Activated CD4-positive, alpha-beta memory T cell treated with anti-CD3 and anti-CD28 coated beads, Interleukin-2, amount 10 ng/mL, durations not matched to agents 7 days and 5 days (primary cell): ENCODE measurements at regions not wholly inside any gene's neighbourhood (a gene's known extent, or its start where the extent isn't known, plus 50 kb on each side); places are given as distances from the start of the nearest gene placed in this dataset.
"Not testable (repeated sequence)": the region's sequence is repeated elsewhere in the genome, so short reads cannot be mapped to it uniquely, and the experiment has no call there.

Experiments
- CTCF ChIA-PET: fragments of 350-600 bp; sonication (Branson Sonifier 250); formaldehyde crosslinking; loops from one replicate; lab custom pipeline; 2021; ENCODE audit warnings: antibody characterized with exemption, inconsistent platforms; lab: Charles Lee
- POLR2A ChIA-PET: fragments of 350-600 bp; sonication (Branson Sonifier 250); formaldehyde crosslinking; loops from one replicate; lab custom pipeline; 2021; ENCODE audit warnings: antibody characterized with exemption; lab: Charles Lee
- DNase-seq: peaks from one replicate; pipeline ENCODE4 v3.0.0-alpha.2; 2020
- H3K27ac Mint-ChIP-seq: one replicate; pipeline ENCODE4 v1.8.0; 2021; ENCODE audit warnings: mild to moderate bottlenecking, mixed read lengths
- H3K27me3 Mint-ChIP-seq: one replicate; pipeline ENCODE4 v1.8.0; 2021; ENCODE audit warnings: mixed read lengths
- H3K36me3 Mint-ChIP-seq: one replicate; pipeline ENCODE4 v1.8.0; 2021; ENCODE audit warnings: low read depth, mixed read lengths
- H3K4me1 Mint-ChIP-seq: one replicate; pipeline ENCODE4 v1.8.0; 2021; ENCODE audit warnings: mixed read lengths
- H3K4me3 Mint-ChIP-seq: one replicate; pipeline ENCODE4 v1.8.0; 2021; ENCODE audit warnings: mild to moderate bottlenecking, mixed read lengths
- H3K9me3 Mint-ChIP-seq: one replicate; pipeline ENCODE4 v1.8.0; 2021; ENCODE audit warnings: mixed read lengths

DNA sequence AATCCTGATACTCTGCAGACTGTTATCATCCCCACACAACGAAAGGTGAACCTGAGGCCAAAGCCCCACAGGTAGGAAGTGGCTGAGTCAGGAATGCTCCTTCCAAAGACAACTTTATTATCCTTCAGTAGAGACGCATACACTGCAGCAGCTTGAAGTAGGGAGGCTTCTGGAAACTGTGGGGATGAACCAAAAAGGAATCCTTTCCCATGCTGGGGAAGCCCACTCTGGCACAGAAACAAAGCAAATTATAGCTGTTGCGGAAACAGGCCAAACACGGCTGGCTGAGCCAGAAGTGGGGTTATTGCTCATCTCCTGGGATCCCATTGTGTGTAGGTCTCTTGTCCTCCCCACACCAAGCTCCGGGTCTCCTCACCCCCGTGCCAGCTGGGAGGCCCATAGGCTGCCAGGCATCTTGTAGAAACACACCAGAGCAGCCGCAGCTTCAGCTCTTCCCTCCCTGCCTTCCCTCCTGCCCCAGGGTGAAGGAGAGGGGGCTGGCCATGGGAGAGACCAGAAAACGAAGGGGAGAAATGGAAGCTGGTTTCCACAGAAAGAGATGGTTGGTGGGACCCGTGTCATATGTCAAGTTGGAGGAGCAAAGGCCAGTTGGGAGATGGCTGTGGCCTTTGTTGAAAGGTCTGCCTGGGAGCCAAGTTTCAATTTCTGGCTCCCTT, 176.9 kb upstream of the NABP1 start:
- Mint-ChIP-seq H3K9me3 (no peaks in the 10 kb centered on the region), H3K4me3 (no peak overlapping the region), H3K4me1 (no peaks in the 10 kb centered on the region), H3K27ac (no peak overlapping the region), H3K36me3 (no peaks in the 10 kb centered on the region), H3K27me3 (peaks cover 8% of the 10 kb centered on the region)
- ChIA-PET POLR2A (no interaction called here), CTCF (no interaction called here)
- no peak for DNase-seq

GRCh38 chr2:191501561-191502168, 176.3 kb upstream of the NABP1 start:
- ChIA-PET POLR2A (no interaction called here), CTCF (no interaction called here)
- Mint-ChIP-seq H3K36me3 (no peaks in the 10 kb centered on the region), H3K4me3 (no peak overlapping the region), H3K4me1 (no peaks in the 10 kb centered on the region), H3K27me3 (peaks cover 8% of the 10 kb centered on the region), H3K9me3 (no peaks in the 10 kb centered on the region), H3K27ac (no peak overlapping the region)
- DNase-seq: no peak

DNA sequence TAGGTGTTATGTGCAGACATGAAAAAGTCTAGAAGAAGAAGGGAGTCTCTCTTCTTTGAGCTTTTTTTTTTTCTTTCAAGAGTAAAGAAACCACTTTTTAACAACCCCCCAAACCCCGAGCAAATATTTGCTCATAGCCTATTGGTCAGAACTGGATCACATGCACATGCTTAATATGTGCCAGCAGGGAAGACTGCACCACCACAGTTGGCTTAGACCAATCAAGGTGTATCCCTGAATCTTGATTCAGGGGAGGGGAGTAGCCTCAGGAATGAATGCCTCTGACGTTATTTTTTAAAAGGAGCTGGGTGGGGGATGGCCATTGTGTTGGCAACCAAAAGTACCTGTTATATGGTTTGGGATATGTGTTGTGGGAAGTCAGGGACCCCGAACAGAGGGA, 171.4 kb upstream of the NABP1 start:
- H3K4me1 Mint-ChIP-seq: peaks cover 2% of the 10 kb centered on the region
- no peak for DNase-seq
- ChIA-PET CTCF (no interaction called here), POLR2A (no interaction called here)
- peaks cover 8% of the 10 kb centered on the region for H3K27me3 Mint-ChIP-seq
- no peak overlapping the region for H3K4me3 Mint-ChIP-seq
- peaks cover 12% of the 10 kb centered on the region for H3K9me3 Mint-ChIP-seq
- H3K27ac Mint-ChIP-seq: no peak overlapping the region
- no peaks in the 10 kb centered on the region for H3K36me3 Mint-ChIP-seq

DNA sequence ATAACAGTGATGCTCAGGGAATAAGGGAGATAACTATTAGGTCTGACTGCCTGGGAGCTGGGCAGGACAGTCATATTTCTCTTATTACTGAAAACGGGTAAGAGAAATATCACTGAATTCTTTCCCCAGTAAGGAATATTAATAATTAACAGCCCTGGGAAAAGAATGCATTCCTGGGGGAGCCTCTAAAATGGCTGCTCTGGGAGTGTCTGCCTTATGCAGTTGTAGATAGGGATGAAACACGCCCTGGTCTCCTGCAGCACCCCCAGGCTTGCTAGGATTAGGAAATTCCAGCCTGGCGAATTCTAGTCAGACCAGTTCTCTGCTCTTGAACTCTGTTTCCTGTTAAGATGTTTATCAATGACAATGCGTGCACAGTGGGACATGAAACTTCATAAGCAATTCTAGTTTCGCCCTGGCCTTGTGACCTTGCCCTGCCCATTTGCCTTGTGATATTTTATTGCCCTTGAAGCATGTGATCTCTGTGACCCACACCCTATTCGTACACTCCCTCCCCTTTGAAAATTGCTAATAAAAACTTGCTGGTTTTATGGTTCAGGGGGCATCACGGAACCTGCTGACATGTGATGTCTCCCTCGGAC, 170.6 kb upstream of the NABP1 start:
- H3K36me3 Mint-ChIP-seq, DNase-seq, CTCF ChIA-PET, H3K4me1 Mint-ChIP-seq, POLR2A ChIA-PET, H3K27ac Mint-ChIP-seq, H3K4me3 Mint-ChIP-seq, H3K27me3 Mint-ChIP-seq: not testable (repeated sequence)
- H3K9me3 Mint-ChIP-seq: peaks cover 12% of the 10 kb centered on the region

DNA sequence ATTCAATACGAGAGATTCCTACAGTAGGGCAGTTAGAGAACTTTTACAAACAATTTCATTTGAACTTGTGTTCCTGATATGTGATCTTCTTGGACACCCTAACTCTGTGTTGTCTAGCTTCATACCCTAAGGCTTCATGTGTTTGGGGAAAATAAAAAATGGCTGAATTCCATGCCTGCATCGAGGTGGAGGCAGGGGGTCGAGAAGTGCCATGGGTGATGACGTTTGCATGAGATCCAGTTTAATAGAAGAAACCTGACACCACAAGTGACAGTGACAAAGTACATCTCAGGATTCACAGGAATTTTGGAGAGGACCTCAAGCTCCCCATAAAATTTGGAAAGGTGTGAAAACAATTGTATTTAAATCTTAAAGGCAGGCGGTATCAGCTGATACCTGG, 169.2 kb upstream of the NABP1 start:
- Mint-ChIP-seq H3K27me3 (peaks cover 8% of the 10 kb centered on the region), H3K4me1 (peaks cover 2% of the 10 kb centered on the region), H3K4me3 (no peak overlapping the region), H3K9me3 (peaks cover 12% of the 10 kb centered on the region), H3K36me3 (no peaks in the 10 kb centered on the region), H3K27ac (no peak overlapping the region)
- CTCF ChIA-PET: interaction anchor here (0.6 kb wide), 1 partner anchor 32 kb away, joined by 3 read pairs; no protein-coding TSS in a partner anchor
- POLR2A ChIA-PET: no interaction called here
- no peak for DNase-seq

DNA sequence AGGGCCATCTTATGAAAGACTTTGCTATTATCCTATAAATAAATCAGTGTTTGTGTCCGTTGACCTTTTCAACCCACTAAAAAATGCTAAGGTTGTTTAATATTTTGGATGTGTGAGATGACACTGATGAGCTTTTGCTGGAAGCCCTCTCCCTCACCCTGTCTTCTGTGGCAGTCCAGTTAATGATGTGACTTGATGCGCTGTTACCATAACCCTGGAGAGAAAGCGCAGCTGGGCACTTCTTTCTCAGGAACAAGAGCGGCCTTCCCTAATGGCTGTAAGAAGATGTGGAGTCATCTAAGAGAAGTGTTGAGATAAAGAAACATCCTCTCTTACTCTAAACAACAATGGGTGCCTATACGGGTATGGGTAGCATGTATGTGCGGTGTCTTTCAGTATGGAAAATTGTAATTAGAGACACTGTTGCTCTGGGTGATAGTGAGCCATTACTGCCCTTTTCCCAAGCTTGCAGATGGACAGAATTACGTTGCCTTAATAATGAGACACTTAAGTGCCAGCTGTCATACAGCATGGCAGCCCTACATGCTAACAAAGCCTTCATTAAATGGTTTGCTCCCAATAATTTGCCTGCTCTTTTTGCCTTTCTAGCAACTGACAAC, 165.6 kb upstream of the NABP1 start:
- ChIA-PET POLR2A (no interaction called here), CTCF (no interaction called here)
- peaks cover 2% of the 10 kb centered on the region for H3K4me1 Mint-ChIP-seq
- H3K36me3 Mint-ChIP-seq: no peaks in the 10 kb centered on the region
- H3K9me3 Mint-ChIP-seq: peaks cover 9% of the 10 kb centered on the region
- no peak overlapping the region for H3K4me3 Mint-ChIP-seq
- DNase-seq: no peak
- no peak overlapping the region for H3K27ac Mint-ChIP-seq
- peaks cover 8% of the 10 kb centered on the region for H3K27me3 Mint-ChIP-seq

GRCh38 chr2:191512874-191513273, 165.1 kb upstream of the NABP1 start:
- H3K4me1 Mint-ChIP-seq: no peaks in the 10 kb centered on the region
- ChIA-PET POLR2A (no interaction called here), CTCF (no interaction called here)
- H3K4me3 Mint-ChIP-seq: no peak overlapping the region
- H3K9me3 Mint-ChIP-seq: peaks cover 4% of the 10 kb centered on the region
- peaks cover 10% of the 10 kb centered on the region for H3K27me3 Mint-ChIP-seq
- H3K27ac Mint-ChIP-seq: no peak overlapping the region
- H3K36me3 Mint-ChIP-seq: no peaks in the 10 kb centered on the region
- no peak for DNase-seq

DNA sequence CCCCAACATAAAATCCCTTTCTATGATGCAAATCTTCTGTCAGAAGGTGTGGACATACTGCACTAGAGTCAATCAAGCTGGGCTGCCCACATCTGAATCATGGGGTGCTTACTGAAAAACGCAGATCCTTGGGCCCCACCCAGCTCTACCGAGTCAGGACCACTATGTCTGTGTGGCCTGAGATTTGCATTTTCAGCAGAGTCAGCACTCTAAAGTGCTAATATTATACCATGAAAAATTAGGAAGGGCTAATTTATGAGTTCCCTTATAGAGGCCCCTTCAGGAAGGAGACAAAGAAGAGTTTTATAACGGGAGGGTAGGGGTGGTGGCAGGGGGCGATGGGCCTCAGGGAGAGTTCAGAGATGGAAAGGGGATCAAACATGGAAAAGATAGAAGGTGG, 163.3 kb upstream of the NABP1 start:
- Mint-ChIP-seq H3K36me3 (no peaks in the 10 kb centered on the region), H3K27me3 (peaks cover 13% of the 10 kb centered on the region), H3K9me3 (no peaks in the 10 kb centered on the region), H3K4me1 (no peaks in the 10 kb centered on the region), H3K4me3 (no peak overlapping the region), H3K27ac (no peak overlapping the region)
- ChIA-PET CTCF (interaction anchor here (0.9 to 1.3 kb wide), 4 partner anchors 9 to 290 kb away, joined by 3 read pairs; no protein-coding TSS in a partner anchor), POLR2A (interaction anchor here (0.6 kb wide), 1 partner anchor 413 kb away, joined by 3 read pairs; no protein-coding TSS in a partner anchor)
- DNase-seq: no peak

DNA sequence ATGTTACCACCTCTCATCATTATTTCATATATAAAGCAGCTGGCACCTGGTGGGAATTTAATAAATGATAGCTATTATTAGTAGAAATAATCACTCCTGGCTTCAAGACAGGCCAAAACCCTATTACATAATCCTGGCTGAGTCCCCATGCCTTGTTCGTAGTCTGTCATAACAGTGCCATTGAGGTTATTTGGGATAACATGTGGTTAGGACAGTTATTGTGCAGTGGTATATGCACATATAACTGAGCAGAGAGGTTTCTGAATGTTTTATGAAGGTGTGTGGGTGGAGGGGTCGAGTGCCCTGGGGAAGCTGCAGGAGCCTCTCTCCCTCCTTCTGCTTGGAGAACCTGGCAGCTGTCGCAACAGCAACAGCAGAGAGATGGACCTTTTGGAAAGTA, 162.4 kb upstream of the NABP1 start:
- Mint-ChIP-seq H3K4me3 (no peak overlapping the region), H3K9me3 (no peaks in the 10 kb centered on the region), H3K27me3 (peaks cover 15% of the 10 kb centered on the region), H3K27ac (no peak overlapping the region), H3K4me1 (no peaks in the 10 kb centered on the region), H3K36me3 (no peaks in the 10 kb centered on the region)
- ChIA-PET POLR2A (no interaction called here), CTCF (interaction anchor here (1.0 to 1.3 kb wide), 3 partner anchors 10 to 291 kb away, joined by 3 read pairs; no protein-coding TSS in a partner anchor)
- no peak for DNase-seq

- Mint-ChIP-seq H3K9me3 (no peaks in the 10 kb centered on the region), H3K27me3 (peaks cover 15% of the 10 kb centered on the region), H3K4me3 (no peak overlapping the region), H3K4me1 (no peaks in the 10 kb centered on the region), H3K36me3 (no peaks in the 10 kb centered on the region), H3K27ac (no peak overlapping the region)
- no peak for DNase-seq
- CTCF ChIA-PET: interaction anchor here (0.7 kb wide), 1 partner anchor 351 kb away, joined by 3 read pairs; no protein-coding TSS in a partner anchor
- POLR2A ChIA-PET: no interaction called here
Observed at GRCh38 chr2:191516260-191516659, 161.7 kb upstream of the NABP1 start.

GRCh38 chr2:191521608-191522208, 156.2 kb upstream of the NABP1 start:
- H3K27me3 Mint-ChIP-seq: peaks cover 15% of the 10 kb centered on the region
- H3K36me3 Mint-ChIP-seq: no peaks in the 10 kb centered on the region
- H3K4me3 Mint-ChIP-seq: no peak overlapping the region
- H3K4me1 Mint-ChIP-seq: no peaks in the 10 kb centered on the region
- no peak overlapping the region for H3K27ac Mint-ChIP-seq
- no peak for DNase-seq
- CTCF ChIA-PET: interaction anchor here (0.7 to 3.0 kb wide), 4 partner anchors 72 to 1093 kb away, joined by 3 to 24 read pairs (median 3); no protein-coding TSS in a partner anchor
- POLR2A ChIA-PET: no interaction called here
- no peaks in the 10 kb centered on the region for H3K9me3 Mint-ChIP-seq

DNA sequence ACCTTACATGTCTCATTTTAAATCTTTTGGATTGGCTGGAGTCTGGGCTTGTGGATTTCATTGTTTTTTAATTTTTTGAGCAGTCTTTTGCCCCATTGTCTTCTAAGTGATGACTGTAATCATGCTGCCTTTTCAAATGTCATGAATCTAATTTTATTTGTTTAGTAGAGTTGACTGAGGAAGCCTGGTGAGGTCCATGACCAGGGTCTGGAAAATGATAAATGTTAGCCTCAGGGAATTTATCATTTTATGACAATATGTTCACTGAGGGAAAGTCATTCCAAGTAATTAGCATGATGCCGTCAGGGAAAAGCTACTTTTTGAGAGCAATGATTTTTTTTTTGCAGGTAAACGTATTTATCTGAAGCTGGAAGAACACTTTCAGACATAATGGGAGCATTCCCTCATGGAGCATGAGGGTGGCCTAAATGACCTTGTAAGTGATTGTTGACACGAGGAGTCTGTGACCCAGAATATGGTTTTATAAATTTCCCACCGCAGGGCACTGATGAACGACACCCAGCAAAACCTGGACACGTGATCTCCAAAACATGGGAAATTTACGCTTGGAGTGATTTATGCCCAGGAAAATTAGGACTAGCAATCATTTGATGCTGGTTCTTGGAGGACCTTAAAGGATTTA, 155.3 kb upstream of the NABP1 start:
- H3K36me3 Mint-ChIP-seq: no peaks in the 10 kb centered on the region
- peaks cover 10% of the 10 kb centered on the region for H3K27me3 Mint-ChIP-seq
- no peaks in the 10 kb centered on the region for H3K9me3 Mint-ChIP-seq
- DNase-seq: no peak
- no peaks in the 10 kb centered on the region for H3K4me1 Mint-ChIP-seq
- POLR2A ChIA-PET: no interaction called here
- CTCF ChIA-PET: interaction anchor here (3.0 kb wide), 1 partner anchor 356 kb away, joined by 24 read pairs; no protein-coding TSS in a partner anchor
- no peak overlapping the region for H3K27ac Mint-ChIP-seq
- no peak overlapping the region for H3K4me3 Mint-ChIP-seq
